B cell (primary cell): ENCODE measurements at regions not wholly inside any gene's neighbourhood (a gene's known extent, or its start where the extent isn't known, plus 50 kb on each side); places are given as distances from the start of the nearest gene placed in this dataset.

Experiments
- ATAC-seq: fragments of 200-7000 bp; cut with Tn5 transposase; one replicate; pipeline ENCODE4 v1.10.0; 2021; ENCODE audit warnings: low read depth, mild to moderate bottlenecking, moderate number of reproducible peaks, moderate library complexity
- CTCF ChIA-PET: fragments of 350-600 bp; sonication (Branson Sonifier 250); formaldehyde crosslinking; loops from one replicate; lab custom pipeline; 2021; ENCODE audit warnings: antibody characterized with exemption, inconsistent platforms; lab: Charles Lee
- POLR2A ChIA-PET: fragments of 350-600 bp; sonication (Branson Sonifier 250); formaldehyde crosslinking; loops from one replicate; lab custom pipeline; 2021; ENCODE audit warnings: antibody characterized with exemption; lab: Charles Lee
- DNase-seq: peaks from one replicate; pipeline ENCODE4 v3.0.0; 2013
- H2AFZ ChIP-seq: 2 replicates; pipeline ENCODE4 v1.6.1; 2012; ENCODE audit warnings: mild to moderate bottlenecking, low read depth, low read length; ENCODE audit not compliant: insufficient read depth, poor library complexity, severe bottlenecking
- H3K27ac ChIP-seq, 2 donors: 1 replicate in 1 of 2; 2 replicates in 1 of 2; pipeline ENCODE4 v1.5.1; 2012 to 2013; ENCODE audit warnings: low read length in 2 of 2, mild to moderate bottlenecking in 2 of 2, moderate library complexity in 1 of 2
- H3K27me3 ChIP-seq, 4 experiments: fragments of 200-600 bp in 1 of 4; sonication (generic) in 1 of 4; replicated peaks in 1 of 4; 1 replicate in 2 of 4; 2 replicates in 2 of 4; pipeline versions ENCODE4 v1.6.1 to v1.7.0; 2013 to 2016; ENCODE audit warnings: low read length in 3 of 4, mild to moderate bottlenecking in 2 of 4, mixed read lengths in 1 of 4, moderate library complexity in 1 of 4; ENCODE audit not compliant: insufficient read depth in 4 of 4, control insufficient read depth in 3 of 4; ENCODE audit errors: control extremely low read depth in 1 of 4
- H3K36me3 ChIP-seq, 2 experiments: replicated peaks in 1 of 2; 1 replicate in 1 of 2; 2 replicates in 1 of 2; pipeline versions ENCODE4 v1.6.1 to v1.7.1; 2013; ENCODE audit warnings: low read length in 1 of 2; ENCODE audit not compliant: insufficient read depth in 2 of 2, control insufficient read depth in 1 of 2; ENCODE audit errors: control extremely low read depth in 1 of 2, extremely low read depth in 1 of 2
- H3K4me1 ChIP-seq, 2 donors: fragments of 200-600 bp in 1 of 2; sonication (generic) in 1 of 2; 1 replicate in 1 of 2; 2 replicates in 1 of 2; pipeline versions ENCODE4 v1.5.1 to v1.6.1; 2013 to 2017; ENCODE audit warnings: low read length in 2 of 2; ENCODE audit not compliant: control insufficient read depth in 2 of 2, insufficient read depth in 2 of 2
- H3K4me2 ChIP-seq: replicated peaks from 2 replicates; pipeline ENCODE3; 2012; ENCODE audit warnings: mild to moderate bottlenecking, low read depth, low read length; ENCODE audit not compliant: poor library complexity, severe bottlenecking
- H3K4me3 ChIP-seq, 5 experiments: fragments of 200-600 bp in 1 of 5; sonication (generic) in 1 of 5; 1 replicate in 3 of 5; 2 replicates in 2 of 5; pipeline versions ENCODE4 v1.5.1 to v1.7.0; 2011 to 2016; ENCODE audit warnings: low read length in 4 of 5, mild to moderate bottlenecking in 4 of 5, low read depth in 2 of 5, control low read depth in 1 of 5, moderate library complexity in 1 of 5; ENCODE audit not compliant: insufficient read depth in 1 of 5; ENCODE audit errors: control extremely low read depth in 1 of 5, extremely low read depth in 1 of 5
- H3K79me2 ChIP-seq: fragments of 200-600 bp; sonication (generic); one replicate; pipeline ENCODE4 v1.6.0; 2016; ENCODE audit warnings: low read length; ENCODE audit not compliant: control insufficient read depth, insufficient read depth
- H3K9ac ChIP-seq: fragments of 200-600 bp; sonication (generic); 2 replicates; pipeline ENCODE4 v1.6.1; 2017; ENCODE audit warnings: mild to moderate bottlenecking, low read length, moderate library complexity
- H3K9me3 ChIP-seq, 3 donors: one replicate each; pipeline versions ENCODE4 v1.6.1 to v1.7.1; 2013; ENCODE audit warnings: low read length in 2 of 3; ENCODE audit not compliant: control insufficient read depth in 2 of 3, insufficient read depth in 1 of 3; ENCODE audit errors: control extremely low read depth in 1 of 3
- H4K20me1 ChIP-seq: 2 replicates; pipeline ENCODE4 v1.6.0; 2012; ENCODE audit warnings: mild to moderate bottlenecking, low read length; ENCODE audit not compliant: insufficient read depth, control insufficient read depth, poor library complexity, severe bottlenecking
- H3K27ac Mint-ChIP-seq: one replicate; pipeline ENCODE4 v1.8.0; 2021; ENCODE audit warnings: mixed read lengths
- H3K27me3 Mint-ChIP-seq: one replicate; pipeline ENCODE4 v1.8.0; 2021; ENCODE audit warnings: mixed read lengths
- H3K4me1 Mint-ChIP-seq: one replicate; pipeline ENCODE4 v1.8.0; 2021; ENCODE audit warnings: mixed read lengths
- H3K4me3 Mint-ChIP-seq: one replicate; pipeline ENCODE4 v1.8.0; 2021; ENCODE audit warnings: mixed read lengths
- H3K9me3 Mint-ChIP-seq: one replicate; pipeline ENCODE4 v1.8.0; 2022; ENCODE audit warnings: mixed read lengths; ENCODE audit not compliant: insufficient read depth
- CTCF ChIP-seq: fragments of 200-600 bp; IDR thresholded peaks from one replicate; pipeline ENCODE4 v1.8.0; 2022; ENCODE audit warnings: antibody characterized with exemption, mild to moderate bottlenecking
- EZH2 ChIP-seq: IDR thresholded peaks from 2 replicates; pipeline ENCODE4 v1.6.1; 2012; ENCODE audit warnings: borderline replicate concordance, low read depth, mild to moderate bottlenecking, moderate library complexity, low read length; ENCODE audit not compliant: insufficient read depth, poor library complexity, severe bottlenecking
- WGBS: methylation state at CpG from one replicate; pipeline ENCODE4 v1.1.5; 2013; ENCODE audit warnings: missing lambda C conversion rate; ENCODE audit not compliant: insufficient coverage; 5-methylcytosine and 5-hydroxymethylcytosine counted together
- intact Hi-C: fragments of 100-400 bp; cut with micrococcal nuclease; formaldehyde crosslinking; loops from one replicate; pipeline ENCODE4 v1.10.0; 2022

- Histone ChIP-seq H2AFZ (no peak overlapping the region), H3K27ac (no peak overlapping the region), H3K9ac (no peak overlapping the region), H3K4me3 (no peak overlapping the region), H3K79me2 (no peaks in the 10 kb centered on the region), H3K4me1 (no peaks in the 10 kb centered on the region), H3K27me3 (no peaks in the 10 kb centered on the region), H3K4me2 (no peak overlapping the region), H3K36me3 (no peaks in the 10 kb centered on the region), H3K9me3 (no peaks in the 10 kb centered on the region), H4K20me1 (no peaks in the 10 kb centered on the region)
- Mint-ChIP-seq H3K27ac (no peak overlapping the region), H3K4me1 (no peaks in the 10 kb centered on the region), H3K27me3 (no peaks in the 10 kb centered on the region), H3K9me3 (no peaks in the 10 kb centered on the region), H3K4me3 (no peak overlapping the region)
- ChIA-PET CTCF (no interaction called here), POLR2A (no interaction called here)
- intact Hi-C loops: no loop called here
- WGBS: 59% methylated on average over 6 of the region's 6 CpGs
- no peak for ATAC-seq
- TF ChIP-seq EZH2 (no peak), CTCF (no peak)
- DNase-seq: no peak
Measured at GRCh38 chr2:115910270-115910669, 1467.8 kb downstream of the DPP10 start.

GRCh38 chr2:115913921-115914320, 1471.5 kb downstream of the DPP10 start:
- intact Hi-C loops: no loop called here
- DNase-seq: no peak
- peaks cover 2% of the 10 kb centered on the region for H3K9me3 Mint-ChIP-seq
- Histone ChIP-seq H3K4me1 (no peaks in the 10 kb centered on the region), H3K4me2 (no peak overlapping the region), H3K79me2 (no peaks in the 10 kb centered on the region), H3K4me3 (no peak overlapping the region), H3K36me3 (no peaks in the 10 kb centered on the region), H3K9ac (no peak overlapping the region), H3K27ac (no peak overlapping the region), H3K27me3 (no peaks in the 10 kb centered on the region), H4K20me1 (no peaks in the 10 kb centered on the region), H3K9me3 (peaks cover 0 to 4% (median 0%) of the 10 kb centered on the region in 3 donors), H2AFZ (no peak overlapping the region)
- WGBS: no CpG with 5 or more reads among the region's 5 CpGs
- ChIA-PET CTCF (no interaction called here), POLR2A (no interaction called here)
- no peaks in the 10 kb centered on the region for H3K27me3 Mint-ChIP-seq
- H3K27ac Mint-ChIP-seq: no peak overlapping the region
- H3K4me1 Mint-ChIP-seq: no peaks in the 10 kb centered on the region
- no peak for ATAC-seq
- TF ChIP-seq CTCF: no peak
- no peak for TF ChIP-seq EZH2
- H3K4me3 Mint-ChIP-seq: no peak overlapping the region
